Stimulated activated CD8-positive, alpha-beta memory T cell treated with anti-CD3 and anti-CD28 coated beads, Interleukin-4, amount 100 ng/mL, for 1 hour (primary cell): ENCODE measurements at regions not wholly inside any gene's neighbourhood (a gene's known extent, or its start where the extent isn't known, plus 50 kb on each side); places are given as distances from the start of the nearest gene placed in this dataset.

ENCODE experiments used
- DNase-seq, 2 donors: peaks; one replicate each; pipeline ENCODE4 v3.0.0-alpha.2; 2020; ENCODE audit warnings: low read depth in 2 of 2, low spot score in 1 of 2

DNA sequence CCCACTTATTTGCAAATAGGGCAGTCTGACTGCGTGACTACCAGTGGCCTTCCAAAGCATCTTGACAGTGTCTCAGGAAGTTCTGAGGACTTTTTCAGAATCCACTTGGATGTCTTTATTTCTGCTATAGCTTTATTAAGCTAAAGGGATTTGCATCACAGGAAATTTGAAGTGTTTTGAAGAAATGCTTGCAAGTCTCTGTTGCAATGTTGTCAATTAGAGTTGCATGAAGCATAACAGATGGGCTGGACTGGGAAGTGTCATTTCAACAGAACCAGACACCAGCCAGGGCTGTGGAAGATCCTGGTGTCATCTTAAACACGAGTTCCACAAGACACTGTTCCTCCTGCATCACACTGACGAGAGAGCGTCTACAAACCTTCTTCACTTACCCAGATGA is 224.5 kb downstream of the EN1 start:
- no peak for DNase-seq

DNA sequence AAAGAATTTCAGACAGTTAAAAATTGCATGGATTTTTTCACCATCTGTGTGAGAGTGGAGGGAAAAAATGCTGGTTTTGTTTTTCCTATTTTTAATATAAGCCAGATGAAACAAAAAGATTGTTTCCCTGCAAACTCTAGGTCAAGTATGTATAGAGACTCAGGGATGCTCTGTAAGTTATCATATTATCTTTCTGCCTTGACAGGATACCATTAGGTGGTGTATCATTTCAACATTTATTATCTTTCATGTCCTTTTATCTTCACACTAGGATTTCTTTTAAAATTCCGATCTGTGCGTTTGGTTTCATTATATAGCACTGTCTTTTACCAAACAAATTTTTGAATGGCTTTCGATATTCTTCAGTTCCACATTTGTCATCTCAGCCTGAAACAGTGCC is 225.3 kb downstream of the EN1 start:
- DNase-seq: no peak

GRCh38 chr2:118618279-118618678 is 229.2 kb downstream of the EN1 start:
- DNase-seq: no peak

DNA sequence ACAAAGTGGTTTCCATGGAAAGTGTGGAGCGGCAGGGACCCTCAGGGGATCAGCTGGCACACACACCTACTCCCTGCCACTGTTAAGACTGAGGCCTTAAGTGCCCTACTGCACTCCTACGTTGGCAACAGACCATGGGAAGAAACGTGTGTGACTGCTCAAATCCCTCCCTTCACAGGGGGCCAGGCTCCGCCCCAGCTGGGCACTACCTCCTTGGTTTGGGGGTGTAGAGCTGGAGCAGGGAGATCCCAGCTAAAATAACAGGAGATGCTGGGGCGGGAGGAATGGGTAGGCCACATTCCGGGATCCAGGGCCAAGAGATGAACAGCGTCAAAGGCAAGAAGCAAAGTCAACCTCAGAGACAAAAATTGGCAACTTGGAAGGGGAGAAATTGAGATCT is 231.0 kb downstream of the EN1 start:
- DNase-seq: no peak

DNA sequence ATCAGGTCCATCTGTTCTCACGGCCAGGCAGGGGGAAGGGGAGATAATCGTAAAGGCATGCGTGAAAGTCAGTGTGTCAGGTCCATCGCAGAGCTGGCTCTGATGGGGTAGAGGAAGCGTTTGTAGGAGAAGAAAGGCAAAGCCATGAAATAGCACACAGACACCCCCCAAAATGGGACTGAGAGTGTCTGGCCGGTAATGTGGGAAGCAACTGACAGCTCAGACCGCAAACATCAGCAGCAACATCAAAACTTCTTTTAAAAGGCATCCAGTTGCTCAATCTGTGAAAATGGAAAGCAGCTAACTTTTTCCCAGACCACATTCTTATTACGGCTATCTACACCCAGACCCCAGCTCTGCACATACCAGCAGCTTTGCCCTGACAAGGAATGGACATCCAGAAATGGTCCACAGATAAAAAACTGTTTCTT is 232.6 kb downstream of the EN1 start:
- DNase-seq: no peak

DNA sequence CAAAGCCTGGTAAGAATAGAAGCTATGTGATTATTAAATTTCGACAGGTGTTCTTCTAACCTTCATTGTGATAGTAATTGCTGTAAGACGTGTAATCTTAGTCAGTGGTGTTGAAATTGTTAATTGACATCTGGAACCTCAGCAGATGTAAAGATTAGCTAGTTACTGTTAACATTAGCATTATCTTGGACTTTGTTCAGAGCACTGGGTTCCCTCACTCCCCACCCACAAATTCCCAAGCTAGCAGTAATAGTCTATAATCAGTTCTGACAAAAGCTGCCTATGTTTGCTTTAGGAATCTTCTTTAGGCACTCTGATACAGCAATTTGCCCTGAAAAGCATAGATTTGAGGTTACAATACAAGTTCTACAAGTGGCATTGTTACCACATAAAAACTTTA is 233.7 kb downstream of the EN1 start:
- DNase-seq: no peak

- DNase-seq: no peak
These were observed 235.8 kb downstream of the EN1 start for GRCh38 chr2:118611691-118612090.

- DNase-seq: no peak
These were observed 238.3 kb downstream of the EN1 start for GRCh38 chr2:118609138-118609537.

DNA sequence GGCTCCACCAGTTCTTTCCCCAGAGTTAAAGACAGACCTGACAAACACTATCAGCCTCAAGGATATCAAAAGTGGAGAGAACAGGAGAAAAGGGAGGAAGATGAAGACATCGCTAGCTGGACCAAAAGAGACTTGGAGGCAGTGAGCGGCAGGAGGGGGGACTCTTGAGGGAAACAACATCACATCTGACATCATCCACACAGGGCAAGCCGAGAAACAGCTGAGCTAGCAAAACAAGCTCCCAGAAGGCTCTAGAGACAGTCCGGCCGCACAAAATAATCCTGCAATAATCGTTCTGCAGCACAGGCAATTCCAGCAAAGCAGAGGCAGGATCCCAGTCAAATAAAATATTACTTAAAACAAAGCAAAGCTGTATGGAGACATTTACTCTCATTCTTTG is 239.8 kb downstream of the EN1 start:
- no peak for DNase-seq

GRCh38 chr2:118604811-118605210 is 242.6 kb downstream of the EN1 start:
- DNase-seq: no peak

DNA sequence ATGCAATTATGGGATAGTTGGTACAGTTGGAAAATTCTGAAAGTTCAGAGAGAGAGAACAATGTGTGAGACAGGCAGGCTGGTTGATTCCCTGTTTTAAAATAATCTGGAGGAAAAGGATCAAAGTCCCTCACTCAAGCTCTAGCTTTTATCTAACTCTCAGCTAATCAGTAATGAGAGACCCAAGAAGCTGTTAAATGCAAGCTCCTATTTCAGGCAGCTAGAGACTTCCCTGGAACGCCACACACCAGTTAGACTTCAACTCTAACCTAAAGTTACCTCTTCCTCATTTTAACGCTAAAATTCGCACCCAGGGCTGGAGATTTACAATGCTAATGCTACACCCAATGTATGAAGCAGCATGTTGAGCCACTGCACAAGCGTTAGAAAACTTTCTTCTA is 243.1 kb downstream of the EN1 start:
- DNase-seq: no peak

- no peak for DNase-seq
These were observed 248.3 kb downstream of the EN1 start for GRCh38 chr2:118599141-118599540.

GRCh38 chr2:118596620-118597019 is 250.8 kb downstream of the EN1 start:
- no peak for DNase-seq

DNA sequence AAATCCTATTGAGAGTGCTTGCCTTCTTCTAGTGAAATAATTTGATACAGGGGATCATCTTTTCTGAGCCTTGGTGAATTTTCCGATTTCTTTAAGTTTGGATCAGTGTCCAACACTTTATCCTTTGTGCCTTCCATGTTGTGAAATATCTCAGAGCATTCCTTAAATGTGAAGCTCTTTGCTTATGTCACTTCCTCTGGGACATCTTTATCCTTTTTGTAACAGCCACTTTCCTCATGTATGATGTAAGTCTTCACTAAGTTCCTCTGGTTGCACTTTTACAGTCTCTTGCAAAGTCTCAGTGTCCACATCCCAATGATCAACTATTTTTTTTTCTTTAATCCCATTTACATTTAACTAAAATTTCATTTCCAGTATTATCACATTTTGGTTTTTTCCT is 254.2 kb downstream of the EN1 start:
- DNase-seq: no peak

GRCh38 chr2:118591223-118591622 is 256.2 kb downstream of the EN1 start:
- DNase-seq: no peak

DNA sequence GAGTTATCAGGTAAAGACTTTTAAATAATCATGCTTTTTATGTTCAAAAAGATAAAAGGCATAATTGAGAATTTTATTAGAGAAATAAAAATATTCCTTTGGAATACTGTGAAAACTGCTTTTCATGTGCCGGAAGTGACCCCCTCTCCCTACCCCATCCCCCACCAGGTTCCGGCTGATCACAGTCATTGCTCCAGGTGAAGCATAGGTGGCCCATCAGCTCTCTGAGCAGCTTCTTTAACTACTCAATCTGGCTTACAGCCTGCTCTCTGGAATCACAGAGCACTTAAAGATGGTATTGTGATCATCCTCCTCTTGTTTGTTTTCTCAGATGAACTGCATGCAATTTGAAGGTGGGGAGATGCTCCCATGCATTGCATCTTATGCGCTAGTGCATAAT is 257.7 kb downstream of the EN1 start:
- DNase-seq: no peak

GRCh38 chr2:118588850-118589249 is 258.6 kb downstream of the EN1 start:
- no peak for DNase-seq

DNA sequence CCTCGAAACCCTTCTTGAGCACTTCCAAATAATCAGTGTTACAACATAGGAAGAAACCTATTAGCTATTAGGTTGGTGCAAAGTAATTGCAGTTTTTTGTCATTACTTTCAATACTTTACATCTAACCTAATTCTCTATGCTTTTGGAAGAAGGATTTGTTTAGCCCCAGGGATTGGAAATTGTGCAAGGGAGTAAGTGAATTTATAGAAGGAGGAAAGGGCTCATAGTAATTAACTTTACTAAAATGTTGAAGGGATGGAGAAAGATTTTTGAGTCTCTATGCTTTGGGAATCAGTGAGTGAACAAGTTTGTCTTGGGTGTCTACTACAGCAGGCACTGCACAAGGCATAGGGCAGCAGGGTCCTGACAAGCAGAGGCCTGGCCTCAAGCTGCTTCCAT is 261.1 kb downstream of the EN1 start:
- DNase-seq: no peak

DNA sequence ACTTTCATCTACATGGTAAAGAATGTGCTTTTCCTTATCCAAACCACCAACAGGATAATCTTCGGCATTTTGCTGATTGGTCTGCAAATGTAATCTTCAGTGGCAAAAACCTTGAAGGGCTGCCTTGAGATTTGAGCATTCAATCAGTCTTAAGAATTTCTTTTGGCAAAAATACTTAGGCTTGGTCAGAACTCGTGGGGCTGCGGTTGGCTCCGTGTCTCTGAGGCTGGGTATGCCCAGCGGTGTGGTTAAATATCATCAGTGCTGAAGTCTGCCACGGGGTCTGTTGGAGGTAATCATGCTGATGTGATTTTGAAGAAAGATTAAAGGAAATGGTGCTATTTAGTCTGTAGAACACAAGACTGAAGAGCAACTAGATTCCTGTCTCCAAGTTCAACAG is 262.6 kb downstream of the EN1 start:
- DNase-seq: no peak

DNA sequence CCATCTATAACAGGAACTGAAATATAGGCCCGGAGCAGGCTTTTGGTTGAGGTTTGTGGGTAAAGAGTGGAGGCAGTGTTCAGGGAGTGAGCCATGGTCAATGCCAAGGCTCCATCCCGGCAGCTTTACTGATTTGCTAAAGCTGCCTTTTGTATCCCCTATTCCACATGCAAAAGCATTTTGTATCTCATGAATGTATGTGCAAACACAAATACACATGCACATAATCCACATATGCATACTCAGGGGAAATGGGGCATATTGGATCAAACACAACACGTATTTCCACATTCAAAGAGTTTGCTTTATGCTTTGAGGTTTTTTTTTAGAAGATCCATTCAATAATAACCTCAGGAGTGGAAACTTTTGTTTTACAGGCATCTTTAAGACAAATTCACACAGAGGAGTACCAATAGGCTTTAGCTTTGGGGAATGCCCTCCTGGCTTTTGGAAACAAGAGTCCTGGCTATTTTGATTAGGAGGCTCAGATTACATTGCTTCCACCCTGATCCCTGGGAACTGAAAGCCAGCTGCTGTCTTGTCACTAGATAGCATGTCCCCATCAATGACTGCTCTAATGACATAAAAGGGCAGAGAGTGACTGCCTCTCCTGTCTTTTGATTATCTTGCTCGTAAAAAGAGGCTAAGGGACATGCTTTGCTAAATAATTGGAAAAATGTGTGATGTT is 263.2 kb downstream of the EN1 start:
- DNase-seq: no peak

- no peak for DNase-seq
These were observed 265.4 kb downstream of the EN1 start for GRCh38 chr2:118582058-118582457.

- DNase-seq: no peak
These were observed 266.8 kb downstream of the EN1 start for GRCh38 chr2:118580651-118581050.

GRCh38 chr2:118580107-118580506 is 267.3 kb downstream of the EN1 start:
- DNase-seq: no peak

DNA sequence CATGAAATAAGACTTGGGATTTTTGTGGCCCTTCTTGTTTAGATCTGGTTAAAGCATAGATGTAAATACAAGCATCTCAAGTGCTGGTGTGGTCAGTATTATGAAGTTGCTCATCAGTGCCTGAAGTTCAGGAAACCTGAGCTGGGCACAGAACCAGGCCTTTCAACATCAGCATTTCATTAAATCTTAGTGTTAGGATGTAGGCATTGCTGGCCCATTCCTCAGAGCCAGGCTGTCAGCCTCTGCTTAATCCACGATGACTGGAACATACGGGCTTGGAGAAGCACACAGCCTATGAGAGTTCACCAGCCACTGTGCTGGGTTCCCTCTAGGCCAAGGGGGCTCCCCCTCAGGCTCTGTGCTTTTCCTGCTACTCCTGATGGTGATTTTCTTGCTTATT is 270.2 kb downstream of the EN1 start:
- no peak for DNase-seq
